Spleen (tissue), 7 donors: ENCODE measurements at regions not wholly inside any gene's neighbourhood (a gene's known extent, or its start where the extent isn't known, plus 50 kb on each side); places are given as distances from the start of the nearest gene placed in this dataset.

Experiments used
- CTCF ChIP-seq, 11 experiments: fragments of 200-600 bp in 7 of 11; fragments of 450-650 bp in 4 of 11; sonication (generic) in 4 of 11; IDR thresholded peaks in 8 of 11; conservative IDR thresholded peaks in 3 of 11; 1 replicate in 7 of 11; 2 replicates in 4 of 11; pipeline versions ENCODE4 v1.4.0 to v1.8.0; 2016 to 2021; ENCODE audit warnings: antibody characterized with exemption in 11 of 11, inconsistent platforms in 4 of 11, mild to moderate bottlenecking in 1 of 11
- POLR2A ChIP-seq, 3 donors: fragments of 450-650 bp; IDR thresholded peaks; one replicate each; pipeline ENCODE4 v1.5.1; 2017; ENCODE audit warnings: antibody characterized with exemption in 3 of 3, mild to moderate bottlenecking in 1 of 3
- donor health status: DM: no; HTN: no; CAD: no; lungs with moderate emphysema.
- donor health status: DM: no; HTN: no; CAD: no.
- donor health status: DM: no; HTN: no; CAD: no.

- TF ChIP-seq CTCF (IDR thresholded peaks at IDR 0.05 in 8 of 11, conservative IDR thresholded peaks at IDR 0.05 in 3 of 11) (no peak), POLR2A (IDR thresholded peaks at IDR 0.05) (no peak)
Measured at GRCh38 chr11:92830377-92831155, 138.9 kb upstream of the MTNR1B start.
